ENCODE measurements at regions not wholly inside any gene's neighbourhood (a gene's known extent, or its start where the extent isn't known, plus 50 kb on each side); places are given as distances from the start of the nearest gene placed in this dataset.

DNA sequence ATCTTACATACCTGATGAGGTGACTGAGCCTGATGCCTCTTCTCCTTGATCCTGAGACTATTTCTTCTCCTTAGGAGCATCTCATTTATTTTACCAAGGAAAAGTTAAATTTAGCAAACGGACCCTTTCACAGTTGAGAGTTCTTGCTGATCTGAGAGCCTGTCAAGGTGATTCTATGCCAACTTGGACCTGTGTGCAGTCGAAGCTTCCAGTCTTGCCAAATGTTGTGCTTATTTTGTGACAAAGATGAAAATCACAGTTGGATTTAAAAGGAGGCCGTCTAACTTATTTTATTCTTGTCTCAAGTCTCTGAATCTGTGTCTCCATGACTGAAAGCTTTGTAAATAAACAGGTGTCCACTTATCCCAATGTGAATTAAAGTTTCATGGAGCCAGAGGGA is 296.3 kb upstream of the EPHA3 start:
- no peak for DNase-seq (ENCODE audit: low read depth)
- TF ChIP-seq CTCF (conservative IDR thresholded peaks at IDR 0.05; ENCODE audit: low read depth, low read length), result no peak
- no peak overlapping the region for H3K4me3 ChIP-seq (ENCODE audit: low read depth, low read length)

DNA sequence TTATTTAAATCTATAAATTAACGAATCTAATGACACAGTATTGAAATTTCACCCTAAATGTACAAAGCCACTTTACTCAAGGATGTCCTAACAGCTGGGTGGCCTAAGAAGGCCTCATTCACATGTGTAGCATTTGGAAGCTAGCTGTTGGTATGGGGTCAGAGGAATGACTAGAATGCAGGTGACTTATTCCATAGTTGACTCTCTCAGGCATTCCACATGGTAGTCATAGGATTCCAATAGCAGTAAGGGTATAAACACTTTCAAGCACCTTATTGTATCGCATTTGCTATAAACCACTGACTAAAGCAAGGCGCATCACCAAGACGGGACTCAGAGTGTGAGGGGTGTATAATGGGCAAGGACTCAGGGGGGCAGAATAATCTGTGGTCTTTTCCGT is 294.8 kb upstream of the EPHA3 start:
- TF ChIP-seq CTCF (conservative IDR thresholded peaks at IDR 0.05; ENCODE audit: low read depth, low read length), result no peak
- no peak for DNase-seq (ENCODE audit: low read depth)
- H3K4me3 ChIP-seq (ENCODE audit: low read depth, low read length), result no peak overlapping the region

- no peak for DNase-seq (ENCODE audit: low read depth)
- no peak for TF ChIP-seq CTCF (conservative IDR thresholded peaks at IDR 0.05; ENCODE audit: low read depth, low read length)
- no peak overlapping the region for H3K4me3 ChIP-seq (ENCODE audit: low read depth, low read length)
Measured at GRCh38 chr3:88816445-88816844, 291.0 kb upstream of the EPHA3 start.

GRCh38 chr3:88824666-88825564 is 282.5 kb upstream of the EPHA3 start:
- no peak for TF ChIP-seq CTCF (conservative IDR thresholded peaks at IDR 0.05; ENCODE audit: low read depth, low read length)
- peak; percentile 53 for DNase-seq (ENCODE audit: low read depth)
- no peak overlapping the region for H3K4me3 ChIP-seq (ENCODE audit: low read depth, low read length)

DNA sequence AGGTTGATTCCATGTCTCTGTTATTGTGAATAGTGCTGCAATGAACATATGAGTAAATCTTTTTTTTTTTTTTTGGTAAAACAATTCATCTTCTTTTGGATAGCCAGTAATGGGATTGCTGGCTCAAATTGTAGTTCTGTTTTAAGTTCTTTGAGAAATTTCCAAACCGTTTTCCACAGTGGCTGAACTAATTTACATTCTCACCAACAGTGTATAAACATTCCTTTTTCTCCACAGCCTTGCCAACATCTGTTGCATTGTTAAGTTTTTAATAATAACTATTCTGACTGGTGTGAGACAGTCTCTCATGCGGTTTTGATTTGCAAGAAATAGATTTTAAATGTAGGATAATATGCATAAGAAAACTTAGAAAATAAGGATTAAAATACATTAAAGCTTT is 279.0 kb upstream of the EPHA3 start:
- no peak overlapping the region for H3K4me3 ChIP-seq (ENCODE audit: low read depth, low read length)
- no peak for TF ChIP-seq CTCF (conservative IDR thresholded peaks at IDR 0.05; ENCODE audit: low read depth, low read length)
- DNase-seq (ENCODE audit: low read depth), result no peak

DNA sequence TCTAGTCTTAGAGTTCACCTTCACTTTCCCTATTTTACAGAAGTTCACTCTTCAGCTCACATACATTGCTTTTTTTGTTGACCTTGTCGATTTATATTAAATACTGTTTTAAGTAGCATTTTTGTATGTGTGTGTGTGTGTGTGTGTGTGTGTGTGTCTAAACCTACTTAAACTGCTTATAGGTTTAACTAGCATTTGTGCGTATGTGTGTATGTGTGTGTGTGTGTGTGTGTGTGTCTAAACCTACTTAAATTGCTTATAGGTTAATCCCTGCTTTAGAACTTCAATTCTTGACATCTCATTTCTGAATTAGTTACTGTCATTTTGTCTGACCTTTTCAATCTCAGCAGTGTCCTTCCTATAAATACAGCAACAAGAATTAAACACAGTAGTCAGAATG is 254.8 kb upstream of the EPHA3 start:
- no peak for TF ChIP-seq CTCF (conservative IDR thresholded peaks at IDR 0.05; ENCODE audit: low read depth, low read length)
- no peak for DNase-seq (ENCODE audit: low read depth)
- no peak overlapping the region for H3K4me3 ChIP-seq (ENCODE audit: low read depth, low read length)

DNA sequence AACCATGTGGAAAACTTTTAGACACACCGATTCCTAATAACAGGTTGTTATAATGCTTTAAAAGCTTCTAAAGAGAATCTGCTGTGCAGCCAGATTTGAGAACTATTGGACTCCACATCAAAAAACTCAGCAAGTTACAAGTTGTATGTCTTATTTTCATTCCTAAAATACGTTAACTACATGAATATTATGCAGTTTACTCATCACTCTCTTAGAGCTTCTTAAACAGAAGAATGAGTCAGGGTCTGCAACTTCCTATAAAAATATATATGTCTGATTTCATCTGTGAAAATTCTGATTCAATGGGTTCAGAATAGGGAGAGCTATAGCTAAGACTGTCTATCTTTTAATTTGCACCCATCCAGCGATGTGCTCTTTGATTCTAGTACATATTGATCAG is 244.2 kb upstream of the EPHA3 start:
- peak; percentile 7 for DNase-seq (ENCODE audit: low read depth)
- TF ChIP-seq CTCF (conservative IDR thresholded peaks at IDR 0.05; ENCODE audit: low read depth, low read length), result no peak
- H3K4me3 ChIP-seq (ENCODE audit: low read depth, low read length), result no peak overlapping the region

All from choroid plexus epithelial cell (primary cell).